Kidney epithelial cell (primary cell): ENCODE measurements at regions not wholly inside any gene's neighbourhood (a gene's known extent, or its start where the extent isn't known, plus 50 kb on each side); places are given as distances from the start of the nearest gene placed in this dataset.

Experiments
- DNase-seq: peaks from one replicate; pipeline ENCODE4 v3.0.0-alpha.2; 2010; ENCODE audit warnings: low read depth
- H3K27me3 ChIP-seq: 2 replicates; pipeline ENCODE4 v1.6.0; 2011; ENCODE audit warnings: low read length; ENCODE audit not compliant: control insufficient read depth, insufficient read depth
- H3K36me3 ChIP-seq: 2 replicates; pipeline ENCODE4 v1.5.1; 2011; ENCODE audit warnings: low read length; ENCODE audit not compliant: control insufficient read depth, insufficient read depth
- H3K4me3 ChIP-seq: 2 replicates; pipeline ENCODE4 v1.5.1; 2011; ENCODE audit warnings: low read depth, mild to moderate bottlenecking, control low read depth, low read length
- TF ChIP-seq, protein P1 (sequence below): IDR thresholded peaks from 2 replicates; pipeline ENCODE4 v1.5.1; 2011; ENCODE audit warnings: mild to moderate bottlenecking, moderate library complexity, low read length, control low read depth, inconsistent platforms; ENCODE audit not compliant: insufficient read depth, poor library complexity, severe bottlenecking

DNA sequence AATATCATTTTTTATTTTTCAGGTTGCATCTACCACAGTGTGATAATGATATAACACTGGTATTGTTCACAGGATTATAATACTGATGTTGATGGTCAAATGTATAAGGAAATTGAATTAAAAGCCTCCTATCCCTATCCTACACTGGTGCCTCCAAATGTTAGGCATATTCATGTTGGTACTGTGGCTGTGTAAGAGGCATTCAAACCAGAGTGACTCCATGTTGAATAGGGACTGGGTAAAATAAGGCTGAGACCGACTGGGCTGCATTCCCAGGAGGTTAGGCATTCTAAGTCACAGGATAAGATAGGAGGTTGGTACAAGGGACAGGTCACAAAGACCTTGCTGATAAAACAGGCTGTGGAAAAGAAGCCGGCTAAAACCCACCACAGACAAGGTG is 68.9 kb upstream of the RNU6-1 start:
- no peak for DNase-seq
- no peaks in the 10 kb centered on the region for H3K27me3 ChIP-seq
- TF ChIP-seq, protein P1, sequence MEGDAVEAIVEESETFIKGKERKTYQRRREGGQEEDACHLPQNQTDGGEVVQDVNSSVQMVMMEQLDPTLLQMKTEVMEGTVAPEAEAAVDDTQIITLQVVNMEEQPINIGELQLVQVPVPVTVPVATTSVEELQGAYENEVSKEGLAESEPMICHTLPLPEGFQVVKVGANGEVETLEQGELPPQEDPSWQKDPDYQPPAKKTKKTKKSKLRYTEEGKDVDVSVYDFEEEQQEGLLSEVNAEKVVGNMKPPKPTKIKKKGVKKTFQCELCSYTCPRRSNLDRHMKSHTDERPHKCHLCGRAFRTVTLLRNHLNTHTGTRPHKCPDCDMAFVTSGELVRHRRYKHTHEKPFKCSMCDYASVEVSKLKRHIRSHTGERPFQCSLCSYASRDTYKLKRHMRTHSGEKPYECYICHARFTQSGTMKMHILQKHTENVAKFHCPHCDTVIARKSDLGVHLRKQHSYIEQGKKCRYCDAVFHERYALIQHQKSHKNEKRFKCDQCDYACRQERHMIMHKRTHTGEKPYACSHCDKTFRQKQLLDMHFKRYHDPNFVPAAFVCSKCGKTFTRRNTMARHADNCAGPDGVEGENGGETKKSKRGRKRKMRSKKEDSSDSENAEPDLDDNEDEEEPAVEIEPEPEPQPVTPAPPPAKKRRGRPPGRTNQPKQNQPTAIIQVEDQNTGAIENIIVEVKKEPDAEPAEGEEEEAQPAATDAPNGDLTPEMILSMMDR = no peak
- H3K36me3 ChIP-seq = no peaks in the 10 kb centered on the region
- no peak overlapping the region for H3K4me3 ChIP-seq

GRCh38 chr15:67911727-67912126 is 71.9 kb upstream of the RNU6-1 start:
- Histone ChIP-seq H3K4me3 (no peak overlapping the region), H3K36me3 (no peaks in the 10 kb centered on the region), H3K27me3 (no peaks in the 10 kb centered on the region)
- DNase-seq = no peak
- TF ChIP-seq, protein P1 = no peak

GRCh38 chr15:67914028-67914427 is 74.2 kb upstream of the RNU6-1 start:
- Histone ChIP-seq H3K36me3 (no peaks in the 10 kb centered on the region), H3K27me3 (no peaks in the 10 kb centered on the region), H3K4me3 (no peak overlapping the region)
- TF ChIP-seq, protein P1 = no peak
- DNase-seq = no peak

GRCh38 chr15:67914537-67915460 is 75.0 kb upstream of the RNU6-1 start:
- Histone ChIP-seq H3K27me3 (no peaks in the 10 kb centered on the region), H3K4me3 (no peak overlapping the region), H3K36me3 (no peaks in the 10 kb centered on the region)
- DNase-seq = no peak
- TF ChIP-seq, protein P1 = no peak

DNA sequence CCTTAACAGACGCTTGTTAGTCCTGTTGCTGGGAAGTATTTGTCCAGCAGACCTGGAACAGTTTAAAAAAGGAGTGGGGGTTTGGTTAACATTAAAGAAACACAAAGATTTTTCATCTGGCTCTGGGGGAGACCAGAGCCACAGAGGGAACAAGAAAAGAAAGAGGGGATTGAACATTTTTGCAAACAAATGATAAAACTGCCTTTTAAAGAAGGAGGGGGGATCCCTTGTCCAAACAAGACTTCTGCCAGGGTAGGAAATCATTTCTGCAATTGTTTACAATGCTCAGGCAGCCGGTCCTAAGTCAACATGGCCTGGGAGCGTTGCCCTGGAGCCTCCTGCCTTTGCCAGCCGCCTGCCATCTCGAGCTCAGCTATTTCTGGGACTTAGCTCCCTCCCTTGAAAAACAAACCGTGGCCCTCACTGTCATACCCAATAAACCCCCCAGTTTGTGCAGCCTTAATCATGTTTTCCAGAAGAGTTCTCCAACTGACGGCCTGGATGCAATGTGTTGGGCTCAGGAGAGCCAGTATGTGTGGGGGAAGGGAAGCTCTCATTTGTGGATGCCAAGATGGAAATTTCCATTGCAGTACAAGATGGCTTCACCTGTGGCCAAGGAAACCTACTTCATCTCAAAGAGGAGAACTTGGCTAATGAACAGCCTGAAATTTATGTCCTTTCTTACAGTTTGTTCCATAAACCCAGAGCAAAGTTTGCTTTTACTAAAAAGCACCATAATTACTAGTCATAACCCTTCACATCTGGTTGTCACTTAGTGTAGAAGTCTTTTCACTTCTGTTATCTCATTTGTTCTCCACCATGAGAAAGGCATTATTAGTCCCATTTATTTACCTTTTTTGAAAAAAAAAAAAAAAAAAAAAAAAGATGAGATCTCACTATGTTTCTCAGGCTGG is 75.9 kb upstream of the RNU6-1 start:
- DNase-seq = no peak
- Histone ChIP-seq H3K4me3 (no peak overlapping the region), H3K36me3 (no peaks in the 10 kb centered on the region), H3K27me3 (no peaks in the 10 kb centered on the region)
- TF ChIP-seq, protein P1 = no peak
